Effector memory CD8-positive, alpha-beta T cell (primary cell): ENCODE measurements at regions not wholly inside any gene's neighbourhood (a gene's known extent, or its start where the extent isn't known, plus 50 kb on each side); places are given as distances from the start of the nearest gene placed in this dataset.
"Not testable (repeated sequence)": the region's sequence is repeated elsewhere in the genome, so short reads cannot be mapped to it uniquely, and the experiment has no call there.

Experiments used
- ATAC-seq: fragments of 150-1000 bp; cut with Tn5 transposase; replicated peaks from 2 replicates; pipeline ENCODE4 v1.10.0; 2021; ENCODE audit warnings: mild to moderate bottlenecking, moderate library complexity
- DNase-seq, 3 experiments: peaks; one replicate each; pipeline ENCODE4 v3.0.0; 2021
- H3K27ac Mint-ChIP-seq, 2 donors: one replicate each; pipeline ENCODE4 v1.8.0; 2022; ENCODE audit warnings: mild to moderate bottlenecking in 2 of 2, mixed read lengths in 2 of 2, moderate library complexity in 2 of 2
- H3K27me3 Mint-ChIP-seq, 2 donors: one replicate each; pipeline ENCODE4 v1.8.0; 2022; ENCODE audit warnings: mixed read lengths in 2 of 2
- H3K36me3 Mint-ChIP-seq: one replicate; pipeline ENCODE4 v1.8.0; 2022; ENCODE audit warnings: mild to moderate bottlenecking, moderate library complexity, mixed read lengths; ENCODE audit not compliant: insufficient read depth
- H3K4me1 Mint-ChIP-seq, 2 donors: one replicate each; pipeline ENCODE4 v1.8.0; 2022; ENCODE audit warnings: low read depth in 2 of 2, mixed read lengths in 2 of 2
- H3K4me3 Mint-ChIP-seq, 2 donors: one replicate each; pipeline ENCODE4 v1.8.0; 2022; ENCODE audit warnings: mild to moderate bottlenecking in 2 of 2, mixed read lengths in 2 of 2, moderate library complexity in 2 of 2
- H3K9me3 Mint-ChIP-seq, 2 donors: one replicate each; pipeline ENCODE4 v1.8.0; 2022; ENCODE audit warnings: mixed read lengths in 2 of 2

DNA sequence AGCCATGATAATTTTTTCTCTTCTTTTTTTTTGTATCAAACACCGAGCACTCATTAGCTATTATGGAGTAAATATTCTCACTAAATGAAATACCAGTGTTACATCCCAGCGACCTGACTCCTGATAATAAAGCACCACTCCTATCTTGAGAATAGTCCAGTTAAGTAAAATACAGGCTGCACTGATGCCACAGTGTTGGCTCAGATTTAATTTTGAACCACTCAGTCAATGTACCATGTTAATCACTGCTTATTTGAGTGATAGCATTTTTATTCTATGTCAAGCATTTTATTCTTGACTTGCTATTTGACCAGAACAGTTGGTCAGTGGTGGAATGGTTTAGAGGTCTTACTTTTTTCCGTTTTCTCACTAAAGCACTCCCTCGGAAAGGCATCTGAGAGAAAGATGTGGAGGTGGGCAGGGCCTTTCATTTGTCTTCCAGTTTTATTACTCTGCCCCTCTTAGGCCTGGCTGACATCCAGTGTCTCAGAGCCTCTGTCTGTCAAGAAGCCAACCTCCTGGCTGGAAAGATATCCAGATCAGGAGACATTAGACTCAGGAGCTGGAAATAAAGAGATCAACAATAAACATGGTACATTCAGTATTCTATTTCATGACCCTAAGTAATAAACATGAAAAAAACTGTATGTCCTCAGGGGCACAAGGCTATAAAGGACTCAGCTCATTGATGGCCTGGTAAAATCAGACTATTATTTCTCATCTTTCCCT, 457.8 kb downstream of the EPM2A start:
- ATAC-seq (no peak), DNase-seq (no peak)
- Mint-ChIP-seq H3K27me3 (peaks cover 0 to 5% of the 10 kb centered on the region in 2 donors), H3K4me3 (no peak overlapping the region), H3K4me1 (no peaks in the 10 kb centered on the region), H3K27ac (no peak overlapping the region), H3K36me3 (peaks cover 4% of the 10 kb centered on the region), H3K9me3 (no peaks in the 10 kb centered on the region)

- H3K4me1 Mint-ChIP-seq: no peaks in the 10 kb centered on the region
- DNase-seq: no peak
- no peaks in the 10 kb centered on the region for H3K9me3 Mint-ChIP-seq
- no peak overlapping the region for H3K4me3 Mint-ChIP-seq
- ATAC-seq: no peak
- H3K27me3 Mint-ChIP-seq: peaks cover 0 to 5% of the 10 kb centered on the region in 2 donors
- H3K27ac Mint-ChIP-seq: no peak overlapping the region
- peaks cover 4% of the 10 kb centered on the region for H3K36me3 Mint-ChIP-seq
Measured at GRCh38 chr6:145278163-145278807, 457.0 kb downstream of the EPM2A start.

- peaks cover 0 to 5% of the 10 kb centered on the region in 2 donors for H3K27me3 Mint-ChIP-seq
- no peaks in the 10 kb centered on the region for H3K4me1 Mint-ChIP-seq
- DNase-seq (no peak), ATAC-seq (no peak)
- peaks cover 4% of the 10 kb centered on the region for H3K36me3 Mint-ChIP-seq
- no peak overlapping the region for H3K4me3 Mint-ChIP-seq
- no peaks in the 10 kb centered on the region for H3K9me3 Mint-ChIP-seq
- no peak overlapping the region for H3K27ac Mint-ChIP-seq
Measured at GRCh38 chr6:145279551-145279950, 455.8 kb downstream of the EPM2A start.

DNA sequence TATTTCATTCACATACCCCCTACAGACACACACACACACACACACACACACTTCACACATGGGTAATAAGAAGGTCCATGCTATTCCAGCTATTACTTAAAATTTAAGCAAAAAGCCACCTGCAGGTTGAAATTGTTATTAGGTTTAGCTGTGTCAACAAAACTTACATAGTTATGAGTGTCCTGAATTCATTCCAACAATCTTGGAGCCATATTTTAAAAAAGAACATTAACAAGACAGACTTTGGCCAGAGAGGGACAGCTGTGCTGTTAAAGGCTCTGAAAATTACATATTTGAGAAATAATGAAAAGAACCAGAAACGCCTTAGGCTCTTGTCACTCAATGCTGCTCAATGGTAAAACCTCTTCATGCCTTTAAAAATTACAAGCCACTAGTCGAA, 455.3 kb downstream of the EPM2A start:
- H3K36me3 Mint-ChIP-seq: peaks cover 1% of the 10 kb centered on the region
- H3K4me3 Mint-ChIP-seq: no peak overlapping the region
- no peak for DNase-seq
- peaks cover 0 to 4% of the 10 kb centered on the region in 2 donors for H3K27me3 Mint-ChIP-seq
- ATAC-seq: no peak
- H3K27ac Mint-ChIP-seq: no peak overlapping the region
- no peaks in the 10 kb centered on the region for H3K4me1 Mint-ChIP-seq
- no peaks in the 10 kb centered on the region for H3K9me3 Mint-ChIP-seq

- DNase-seq, H3K9me3 Mint-ChIP-seq, H3K27ac Mint-ChIP-seq, H3K27me3 Mint-ChIP-seq, H3K4me1 Mint-ChIP-seq, ATAC-seq, H3K4me3 Mint-ChIP-seq, H3K36me3 Mint-ChIP-seq: not testable (repeated sequence)
Measured at GRCh38 chr6:145283209-145283608, 452.1 kb downstream of the EPM2A start.

DNA sequence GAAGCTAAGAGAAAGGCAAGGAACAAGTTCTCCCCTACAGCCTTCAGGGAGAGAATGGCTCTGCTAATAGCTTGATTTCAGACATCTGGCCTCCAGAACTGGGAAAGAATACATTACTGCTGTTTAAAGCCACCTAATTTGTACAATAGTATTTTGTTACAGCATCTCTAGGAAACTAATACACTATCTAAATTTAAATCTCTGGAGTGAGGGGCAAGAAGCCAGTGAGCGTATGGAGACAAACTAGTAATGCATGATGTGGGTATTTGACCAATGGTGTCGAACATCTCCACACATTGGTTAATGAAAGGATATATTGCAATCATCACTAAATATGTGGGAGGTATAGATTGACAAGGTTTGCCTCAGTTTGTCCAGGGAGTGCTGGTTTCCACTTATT, 451.5 kb downstream of the EPM2A start:
- Mint-ChIP-seq H3K27ac (no peak overlapping the region), H3K4me1 (no peaks in the 10 kb centered on the region), H3K36me3 (no peaks in the 10 kb centered on the region), H3K27me3 (peaks cover 0 to 4% of the 10 kb centered on the region in 2 donors), H3K9me3 (no peaks in the 10 kb centered on the region), H3K4me3 (no peak overlapping the region)
- DNase-seq (no peak), ATAC-seq (no peak)

DNA sequence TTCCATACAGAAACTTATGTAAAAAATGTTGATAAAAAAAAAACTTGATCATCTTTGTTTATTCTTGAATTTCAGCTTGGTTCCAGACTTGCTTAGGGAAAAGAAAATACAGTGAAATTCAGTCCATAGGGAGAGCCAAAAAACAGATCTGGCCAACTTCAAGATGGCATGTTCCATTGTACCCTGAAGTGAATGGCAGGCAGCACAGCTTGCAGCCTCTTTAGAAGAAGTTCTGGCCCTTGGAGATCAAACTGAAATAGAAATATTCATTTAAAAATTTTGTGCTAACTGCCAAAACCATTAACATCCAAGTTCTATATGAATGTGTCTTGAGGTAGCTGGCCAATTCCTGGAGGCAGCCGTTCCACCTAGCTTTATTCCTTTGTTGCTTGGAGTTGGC, 448.4 kb downstream of the EPM2A start:
- no peak overlapping the region for H3K4me3 Mint-ChIP-seq
- H3K9me3 Mint-ChIP-seq: no peaks in the 10 kb centered on the region
- H3K27ac Mint-ChIP-seq: no peak overlapping the region
- no peak for ATAC-seq
- H3K4me1 Mint-ChIP-seq: no peaks in the 10 kb centered on the region
- peaks cover 0 to 4% of the 10 kb centered on the region in 2 donors for H3K27me3 Mint-ChIP-seq
- H3K36me3 Mint-ChIP-seq: no peaks in the 10 kb centered on the region
- DNase-seq: no peak

- H3K36me3 Mint-ChIP-seq: no peaks in the 10 kb centered on the region
- no peaks in the 10 kb centered on the region for H3K4me1 Mint-ChIP-seq
- ATAC-seq (no peak), DNase-seq (no peak)
- H3K27ac Mint-ChIP-seq: no peak overlapping the region
- H3K9me3 Mint-ChIP-seq: no peaks in the 10 kb centered on the region
- no peak overlapping the region for H3K4me3 Mint-ChIP-seq
- peaks cover 0 to 4% of the 10 kb centered on the region in 2 donors for H3K27me3 Mint-ChIP-seq
Measured at GRCh38 chr6:145289573-145289972, 445.7 kb downstream of the EPM2A start.

DNA sequence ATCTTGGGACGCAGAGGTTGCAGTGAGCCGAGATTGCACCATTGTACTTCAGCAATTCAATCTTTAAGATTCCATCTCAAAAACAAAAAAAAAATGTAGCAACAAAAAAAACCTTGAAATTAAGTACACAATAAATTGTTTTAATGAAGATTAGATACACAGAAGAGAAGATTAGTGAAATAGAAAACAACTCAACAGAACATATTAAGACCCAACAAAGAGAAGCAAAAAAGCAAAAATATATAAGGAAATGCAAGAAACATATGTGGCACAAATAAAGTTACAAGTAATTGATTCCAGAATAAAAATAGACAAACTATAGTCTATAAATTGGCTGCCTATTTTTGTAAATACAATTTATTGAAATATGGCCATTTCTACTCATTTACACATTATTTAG, 445.2 kb downstream of the EPM2A start:
- DNase-seq: no peak
- no peaks in the 10 kb centered on the region for H3K4me1 Mint-ChIP-seq
- no peaks in the 10 kb centered on the region for H3K9me3 Mint-ChIP-seq
- H3K36me3 Mint-ChIP-seq: no peaks in the 10 kb centered on the region
- no peak for ATAC-seq
- H3K4me3 Mint-ChIP-seq: no peak overlapping the region
- H3K27ac Mint-ChIP-seq: no peak overlapping the region
- H3K27me3 Mint-ChIP-seq: peaks cover 0 to 4% of the 10 kb centered on the region in 2 donors

- no peak overlapping the region for H3K27ac Mint-ChIP-seq
- H3K4me3 Mint-ChIP-seq: no peak overlapping the region
- no peaks in the 10 kb centered on the region for H3K9me3 Mint-ChIP-seq
Measured at GRCh38 chr6:145292066-145292465, 443.3 kb downstream of the EPM2A start.

GRCh38 chr6:145294942-145295341, 440.4 kb downstream of the EPM2A start:
- no peaks in the 10 kb centered on the region for H3K36me3 Mint-ChIP-seq
- no peaks in the 10 kb centered on the region for H3K27me3 Mint-ChIP-seq
- H3K27ac Mint-ChIP-seq: no peak overlapping the region
- ATAC-seq (no peak), DNase-seq (no peak)
- no peaks in the 10 kb centered on the region for H3K4me1 Mint-ChIP-seq
- H3K4me3 Mint-ChIP-seq: no peak overlapping the region
- no peaks in the 10 kb centered on the region for H3K9me3 Mint-ChIP-seq

More at GRCh38 chr6:145292066-145292465, 443.3 kb downstream of the EPM2A start:
- H3K36me3 Mint-ChIP-seq: no peaks in the 10 kb centered on the region
- H3K4me1 Mint-ChIP-seq: no peaks in the 10 kb centered on the region
- ATAC-seq (no peak), DNase-seq (no peak)
- H3K27me3 Mint-ChIP-seq: no peaks in the 10 kb centered on the region

DNA sequence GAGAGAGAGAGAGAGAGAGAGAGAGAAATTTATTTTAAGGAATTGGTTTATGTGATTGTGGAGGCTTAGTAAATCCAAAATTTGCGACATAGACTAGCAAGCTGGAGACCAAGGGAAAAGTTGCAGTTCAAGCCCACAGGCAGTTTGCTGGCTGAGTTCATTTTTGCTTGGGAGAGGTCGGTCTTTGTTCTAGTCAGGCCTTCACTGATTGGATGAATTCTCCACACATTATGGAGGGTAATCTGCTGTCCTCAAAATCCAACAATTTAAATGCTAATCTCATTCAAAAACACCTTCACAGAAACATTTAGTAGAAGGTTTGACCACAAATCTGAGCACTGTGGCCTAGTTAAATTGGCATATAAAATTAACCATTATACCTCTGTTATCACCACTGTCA, 439.6 kb downstream of the EPM2A start:
- H3K27ac Mint-ChIP-seq: no peak overlapping the region
- no peak for DNase-seq
- H3K4me1 Mint-ChIP-seq: no peaks in the 10 kb centered on the region
- no peak for ATAC-seq
- no peaks in the 10 kb centered on the region for H3K27me3 Mint-ChIP-seq
- peaks cover 0 to 5% of the 10 kb centered on the region in 2 donors for H3K9me3 Mint-ChIP-seq
- H3K4me3 Mint-ChIP-seq: no peak overlapping the region
- no peaks in the 10 kb centered on the region for H3K36me3 Mint-ChIP-seq

- ATAC-seq: no peak
Measured at GRCh38 chr6:145305670-145306069, 429.6 kb downstream of the EPM2A start.

GRCh38 chr6:145306489-145306888, 428.8 kb downstream of the EPM2A start:
- ATAC-seq (no peak), DNase-seq (no peak)
- no peaks in the 10 kb centered on the region for H3K9me3 Mint-ChIP-seq
- peaks cover 6 to 7% of the 10 kb centered on the region in 2 donors for H3K27me3 Mint-ChIP-seq
- no peaks in the 10 kb centered on the region for H3K36me3 Mint-ChIP-seq
- no peak overlapping the region for H3K27ac Mint-ChIP-seq
- no peak overlapping the region for H3K4me3 Mint-ChIP-seq
- no peaks in the 10 kb centered on the region for H3K4me1 Mint-ChIP-seq

More at GRCh38 chr6:145305670-145306069, 429.6 kb downstream of the EPM2A start:
- Mint-ChIP-seq H3K27ac (no peak overlapping the region), H3K36me3 (no peaks in the 10 kb centered on the region), H3K4me1 (no peaks in the 10 kb centered on the region), H3K9me3 (peaks cover 0 to 2% of the 10 kb centered on the region in 2 donors), H3K27me3 (peaks cover 6 to 7% of the 10 kb centered on the region in 2 donors), H3K4me3 (no peak overlapping the region)
- DNase-seq: no peak
